Activated T-cell treated with anti-CD3 and anti-CD28 coated beads for 24 hours (primary cell): ENCODE measurements at regions not wholly inside any gene's neighbourhood (a gene's known extent, or its start where the extent isn't known, plus 50 kb on each side); places are given as distances from the start of the nearest gene placed in this dataset.
"Not testable (repeated sequence)": the region's sequence is repeated elsewhere in the genome, so short reads cannot be mapped to it uniquely, and the experiment has no call there.

ENCODE experiments used
- DNase-seq: peaks from one replicate; pipeline ENCODE4 v3.0.0-alpha.2; 2020; ENCODE audit warnings: low read depth

DNA sequence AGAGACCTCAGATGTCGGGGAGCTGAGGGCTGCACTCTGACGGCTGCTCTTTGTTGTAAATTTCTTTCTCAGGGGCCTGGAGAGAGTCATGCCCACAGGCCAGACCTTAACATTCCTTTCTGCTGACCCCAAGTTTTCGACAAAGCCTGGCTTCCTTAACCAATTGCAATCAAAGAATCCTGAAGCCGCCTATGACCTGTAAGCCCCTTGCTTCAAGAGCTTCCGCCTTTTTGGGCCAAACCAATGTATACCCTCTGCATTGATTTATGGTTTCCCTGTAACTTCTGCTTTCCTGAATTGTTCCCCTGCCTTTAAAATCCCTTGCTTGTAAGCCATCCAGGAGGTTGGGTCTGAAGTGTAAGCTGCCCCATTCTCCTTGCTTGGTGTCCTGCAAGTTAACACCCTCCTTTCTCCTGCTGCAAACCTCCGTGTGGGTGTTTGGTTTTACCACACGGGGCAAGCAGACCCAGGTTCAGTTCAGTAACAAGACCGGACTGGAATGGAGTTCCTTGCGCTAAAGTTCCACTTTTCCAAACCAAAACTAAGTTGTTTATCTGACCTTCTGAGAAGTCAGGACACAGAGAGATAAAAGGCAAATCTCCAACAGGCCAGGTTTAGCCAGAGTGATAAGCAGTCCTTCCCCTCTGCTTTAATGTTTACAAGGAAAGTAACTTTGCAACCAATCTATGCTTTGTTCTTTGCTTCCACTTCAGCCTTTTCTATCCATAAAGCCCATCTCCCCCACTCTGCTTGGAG, 141.6 kb downstream of the KCNJ12 start:
- DNase-seq = no peak

DNA sequence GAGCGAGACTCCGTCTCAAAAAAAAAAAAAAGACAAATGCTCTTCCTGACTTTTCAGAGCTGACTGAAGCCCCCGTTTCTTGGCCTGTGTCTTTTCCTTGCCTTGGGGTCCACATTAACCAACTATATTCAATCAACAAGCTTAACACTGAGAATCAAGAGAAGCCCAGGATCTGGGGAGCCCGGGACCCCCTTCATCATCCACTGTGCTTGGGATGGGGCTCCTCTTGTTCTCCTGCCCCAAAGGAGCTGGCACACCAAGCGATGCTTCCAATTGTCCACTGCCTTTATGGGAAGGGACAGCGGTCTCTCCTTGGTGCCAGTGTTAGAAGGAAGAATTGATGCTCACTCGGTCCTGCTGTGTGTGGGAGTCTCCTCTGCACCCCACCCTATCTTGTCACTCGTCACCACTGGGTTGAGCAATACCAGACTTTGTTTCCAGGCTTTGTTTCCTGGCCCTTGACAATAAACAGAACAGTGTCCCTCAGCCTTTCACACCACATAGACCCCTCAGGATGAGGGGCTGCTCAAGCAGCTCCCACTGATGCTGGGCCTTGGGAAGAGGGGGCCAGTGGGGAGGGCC, 146.7 kb downstream of the KCNJ12 start:
- DNase-seq = no peak

DNA sequence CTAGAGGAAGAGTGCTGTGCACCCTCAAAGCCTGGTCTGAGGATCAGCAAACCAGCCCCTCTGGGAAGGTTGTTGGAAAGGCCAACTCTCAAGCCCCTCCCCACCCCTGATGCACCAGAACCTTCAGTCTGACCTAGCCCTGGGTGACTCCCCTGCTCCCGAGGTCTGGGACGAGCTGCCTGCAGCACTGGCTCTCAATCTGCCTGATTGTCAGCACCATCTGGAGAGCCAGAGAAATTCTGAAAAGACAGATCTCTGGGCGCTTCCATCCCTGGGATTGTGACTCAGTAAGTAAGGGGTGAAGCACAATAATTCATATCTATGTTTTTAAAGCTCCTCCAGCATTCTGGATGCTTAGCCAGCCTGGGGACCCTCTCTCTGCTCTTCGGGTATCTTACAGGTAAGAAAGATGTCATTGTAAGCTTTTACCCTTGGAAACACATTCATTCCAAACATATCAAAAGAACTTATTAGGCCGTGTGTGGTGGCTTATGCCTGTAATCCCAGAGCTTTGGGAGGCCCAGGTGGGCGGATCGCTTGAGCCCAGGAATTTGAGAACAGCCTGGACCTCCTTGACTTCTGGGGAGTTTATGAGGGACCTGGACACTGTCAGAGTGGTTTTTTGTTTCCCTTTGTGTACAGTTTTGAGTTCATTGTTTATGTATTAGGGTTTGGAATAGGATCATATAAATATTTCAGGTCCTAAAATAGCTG, 147.5 kb downstream of the KCNJ12 start:
- no peak for DNase-seq

DNA sequence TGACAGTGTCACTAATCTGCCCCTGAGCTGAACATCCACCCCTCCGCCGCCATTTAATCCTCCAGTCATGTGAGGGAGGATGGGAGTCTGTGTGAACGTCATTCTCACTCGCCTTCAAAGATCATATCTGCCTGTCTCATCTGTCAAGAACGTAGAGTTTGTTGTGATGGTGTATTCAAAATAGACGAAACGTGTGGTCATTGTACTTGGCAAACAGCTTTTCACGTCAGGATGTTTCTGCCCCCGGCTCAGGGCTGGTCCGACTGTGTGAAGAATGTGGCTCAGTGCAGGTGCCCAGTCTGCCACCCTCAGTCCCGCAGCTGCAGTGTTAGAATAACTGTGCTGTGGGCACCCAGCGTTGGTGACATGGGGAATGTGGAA, 148.0 kb downstream of the KCNJ12 start:
- DNase-seq = no peak

DNA sequence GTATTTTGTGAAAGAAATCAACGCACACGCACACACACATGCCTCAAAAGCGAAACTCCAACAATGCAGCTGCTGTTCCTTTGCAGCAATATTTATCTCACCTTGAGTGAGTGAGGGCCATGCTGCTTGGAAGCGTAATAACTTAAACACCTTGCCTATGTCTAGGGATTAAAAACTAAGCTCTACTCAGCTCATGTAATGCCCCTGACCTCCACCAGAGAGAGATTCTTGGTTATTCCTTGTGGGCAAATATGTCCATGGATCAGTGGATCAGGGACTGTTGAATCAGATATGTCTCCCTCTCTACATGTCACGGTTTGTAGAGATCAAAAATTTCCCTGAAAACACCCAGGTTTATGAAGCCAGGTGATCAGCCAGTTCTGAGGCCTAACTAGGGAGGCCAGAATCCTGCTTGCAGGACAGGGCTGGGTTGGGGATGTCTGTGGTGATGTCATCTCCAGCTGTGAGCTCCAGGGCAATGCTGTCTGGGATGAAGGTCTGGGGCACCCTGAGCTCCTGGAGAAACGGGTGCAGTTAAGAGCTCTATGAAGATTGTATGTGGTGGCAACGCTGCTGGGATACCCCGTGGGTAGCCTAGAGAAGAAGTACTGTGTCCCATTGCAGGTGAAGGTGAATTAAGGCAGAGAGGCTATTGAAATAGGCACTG, 149.4 kb downstream of the KCNJ12 start:
- no peak for DNase-seq

DNA sequence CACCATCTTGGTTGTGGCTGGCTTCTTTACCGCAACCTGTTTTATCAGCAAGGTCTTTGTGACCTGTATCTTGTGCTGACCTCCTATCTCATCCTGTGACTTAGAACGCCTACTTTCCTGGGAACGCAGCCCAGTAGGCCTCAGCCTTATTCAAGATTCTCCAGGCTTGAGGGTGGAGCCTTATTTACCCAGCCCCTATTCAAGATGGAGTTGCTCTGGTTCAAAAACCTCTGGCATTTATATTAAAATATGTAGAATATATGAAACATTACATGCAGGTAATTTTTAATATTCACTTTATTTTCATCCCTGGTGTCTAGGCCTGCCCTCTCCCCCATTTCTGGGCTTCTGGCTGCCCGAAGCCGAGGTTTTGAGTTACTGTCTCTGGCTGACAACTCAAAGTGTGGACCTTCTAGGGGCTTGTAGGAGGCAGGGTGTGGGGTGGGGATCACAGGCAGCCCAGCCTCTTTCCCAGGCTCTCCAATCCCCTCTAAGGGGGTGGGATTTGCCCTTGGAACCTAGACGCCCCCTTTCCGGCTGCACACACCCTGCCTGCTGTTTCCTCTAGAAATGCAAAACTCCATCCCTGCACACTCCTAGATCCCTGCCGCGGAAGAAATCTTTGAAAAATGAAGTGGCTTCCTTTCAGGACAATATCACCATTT, 152.0 kb downstream of the KCNJ12 start:
- no peak for DNase-seq

DNA sequence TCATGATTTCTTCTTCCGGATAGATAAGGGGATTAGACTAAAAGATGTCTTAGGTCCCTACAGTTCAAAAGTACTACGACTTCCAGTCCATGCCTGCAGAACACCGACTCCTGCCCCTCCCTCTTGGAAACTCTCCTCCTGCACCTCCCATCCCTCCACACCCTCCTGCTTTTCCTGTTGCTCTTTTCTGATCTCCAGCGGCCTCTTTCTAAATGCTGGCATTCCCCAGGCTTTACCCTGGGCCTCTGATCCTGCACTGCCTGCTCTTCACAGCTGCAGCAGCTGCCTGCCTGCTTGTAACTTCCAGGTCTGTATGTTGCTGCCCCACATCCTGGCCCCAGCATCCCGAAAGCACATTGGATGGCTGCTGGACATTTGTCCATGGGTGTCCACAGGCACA, 154.2 kb downstream of the KCNJ12 start:
- no peak for DNase-seq

DNA sequence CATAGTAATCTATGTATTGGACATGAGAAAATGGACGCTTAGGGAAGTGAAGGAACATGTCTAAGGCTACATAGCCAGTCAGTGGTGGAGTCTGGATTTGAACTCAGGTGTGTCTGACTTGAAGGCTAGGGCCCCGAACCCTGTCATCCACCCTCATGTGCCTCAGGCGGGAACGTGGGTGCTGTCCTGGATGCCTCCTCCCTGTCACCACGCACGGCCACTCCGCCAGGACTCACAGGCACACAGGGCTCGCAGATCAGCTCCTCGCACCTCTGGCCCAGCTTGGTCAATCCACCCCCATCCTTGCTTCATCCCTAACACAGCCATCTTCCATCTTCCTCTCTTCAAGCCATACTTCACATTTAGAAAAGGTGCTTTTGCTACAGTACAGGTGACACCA, 154.7 kb downstream of the KCNJ12 start:
- no peak for DNase-seq

DNA sequence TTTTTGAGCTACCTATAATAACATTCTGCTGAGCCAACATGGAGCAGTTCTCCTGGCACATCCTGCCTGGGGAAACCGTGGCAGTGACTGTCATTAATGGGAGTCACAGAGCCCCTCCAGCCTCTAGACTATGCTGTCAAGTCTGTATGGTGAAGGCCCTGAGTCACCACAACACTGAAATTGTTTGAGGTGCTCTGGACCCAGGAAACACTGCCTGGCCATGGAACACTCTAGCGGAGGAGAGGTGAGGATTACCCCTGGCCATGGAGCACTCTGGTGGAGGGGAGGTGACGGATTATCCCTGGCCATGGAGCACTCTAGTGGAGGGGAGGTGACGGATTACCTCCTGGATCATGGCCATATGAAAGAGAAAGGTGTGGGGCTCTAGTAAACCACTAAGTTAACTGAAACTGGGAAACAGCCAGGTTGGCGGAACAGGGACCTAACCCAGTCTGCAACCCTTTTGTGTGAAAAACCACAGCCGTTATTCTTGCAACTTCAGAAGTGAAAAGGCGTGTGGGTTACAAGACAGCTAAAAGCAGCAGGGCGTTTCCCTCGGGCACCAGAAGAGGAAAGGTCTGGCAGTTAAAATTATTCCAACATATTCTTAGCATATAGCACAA, 156.7 kb downstream of the KCNJ12 start:
- DNase-seq = no peak

DNA sequence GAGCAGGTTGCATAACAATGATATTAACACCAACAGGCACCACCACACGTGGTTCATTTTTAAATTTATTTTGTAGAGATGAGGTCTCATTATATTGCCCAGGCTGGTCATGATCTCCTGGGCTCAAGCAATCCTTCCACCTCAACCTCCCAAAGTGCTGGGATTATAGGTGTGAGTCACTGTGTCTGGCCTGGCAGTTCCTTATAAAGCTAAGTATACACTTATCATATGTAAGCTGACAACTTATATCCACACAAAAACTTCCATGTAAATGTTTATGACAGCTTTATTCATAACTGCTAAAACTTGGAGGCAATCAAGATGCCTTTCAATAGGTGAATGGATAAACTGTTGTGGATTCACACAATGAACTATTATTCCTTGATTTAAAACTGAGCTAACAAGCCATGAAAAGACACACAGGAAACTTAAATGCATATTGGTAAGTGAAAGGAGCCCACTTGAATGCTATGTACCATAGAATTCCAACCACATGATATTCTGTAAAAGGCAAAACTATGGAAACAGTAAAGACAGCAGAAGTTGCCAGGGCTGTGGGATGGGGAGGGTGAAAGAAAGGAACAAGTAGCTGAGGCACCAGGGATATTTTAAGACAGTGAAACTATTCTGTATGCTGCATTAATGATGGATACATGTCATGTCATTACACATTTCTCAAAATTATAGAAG, 156.5 kb upstream of the KCNJ18 start:
- DNase-seq = no peak

DNA sequence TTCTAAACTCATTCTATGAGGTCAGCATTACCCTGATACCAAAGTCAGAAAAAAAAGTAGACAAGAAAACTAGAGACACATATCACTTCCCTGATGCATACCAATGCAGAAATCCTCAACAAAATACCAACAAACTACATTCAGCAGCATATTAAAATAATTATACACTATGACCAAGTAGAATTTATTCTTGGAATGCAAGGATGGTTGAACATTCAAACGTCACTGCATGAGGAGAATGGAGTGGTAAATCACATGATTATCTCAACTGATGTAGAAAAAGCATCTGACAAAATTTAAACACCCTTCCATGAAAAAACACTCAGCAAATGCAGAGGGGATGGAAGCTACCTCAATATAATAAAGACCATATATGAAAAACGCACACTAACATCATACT, 155.0 kb upstream of the KCNJ18 start:
- DNase-seq = no peak

DNA sequence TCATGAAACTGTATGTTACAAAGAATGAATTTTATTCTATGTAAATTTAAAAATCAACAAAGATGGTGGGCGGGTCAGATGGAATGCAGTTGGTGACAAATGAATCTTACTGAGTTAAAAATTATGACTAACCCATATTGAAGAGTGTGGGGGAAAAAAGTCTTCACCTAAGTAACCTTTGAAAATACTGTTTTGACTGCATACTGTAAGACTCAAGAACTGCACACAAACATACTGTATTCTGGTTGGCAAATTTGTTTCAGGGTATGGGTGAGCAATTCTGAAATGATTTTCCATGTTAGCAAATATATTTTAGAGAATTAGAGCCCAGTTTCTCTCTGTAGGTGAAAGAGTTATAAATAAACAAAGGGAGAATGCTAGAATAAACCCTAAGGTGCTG, 153.7 kb upstream of the KCNJ18 start:
- DNase-seq = no peak

DNA sequence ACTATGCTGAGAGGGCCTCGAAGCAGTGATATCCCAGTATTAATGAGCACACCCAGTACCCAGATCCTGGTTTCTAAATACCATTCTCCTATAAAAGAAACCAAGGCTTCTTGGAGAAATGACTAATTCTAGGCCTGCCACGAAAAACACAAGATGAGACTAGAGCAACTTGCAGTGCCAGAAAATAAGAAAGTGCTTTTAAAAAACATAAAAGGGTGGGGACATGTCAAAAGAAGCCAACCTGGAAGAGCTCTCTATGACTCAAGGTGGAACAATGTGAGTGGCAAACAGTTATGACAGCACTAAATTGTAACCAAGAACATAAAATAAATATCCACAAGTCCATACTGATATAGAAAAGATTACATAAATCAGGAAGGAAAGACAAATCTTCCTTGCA, 153.2 kb upstream of the KCNJ18 start:
- no peak for DNase-seq

DNA sequence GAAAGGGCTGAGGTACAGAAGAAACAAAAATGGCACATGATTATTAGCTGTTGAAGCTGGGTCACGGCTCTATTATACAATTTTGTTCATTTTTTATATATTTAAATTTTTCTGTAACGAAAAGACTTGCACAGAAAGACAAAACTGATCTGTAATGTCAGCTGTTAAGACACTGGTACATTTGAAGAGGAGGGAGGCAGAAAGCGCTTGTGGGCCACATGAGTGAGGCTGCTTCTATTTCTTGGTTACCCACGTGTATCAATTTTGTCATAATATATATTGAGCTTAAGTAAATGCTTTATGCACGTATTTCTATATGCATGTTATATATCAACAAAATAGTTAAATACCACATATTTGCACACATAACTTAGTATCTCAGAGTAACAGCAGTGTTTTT, 151.8 kb upstream of the KCNJ18 start:
- no peak for DNase-seq

DNA sequence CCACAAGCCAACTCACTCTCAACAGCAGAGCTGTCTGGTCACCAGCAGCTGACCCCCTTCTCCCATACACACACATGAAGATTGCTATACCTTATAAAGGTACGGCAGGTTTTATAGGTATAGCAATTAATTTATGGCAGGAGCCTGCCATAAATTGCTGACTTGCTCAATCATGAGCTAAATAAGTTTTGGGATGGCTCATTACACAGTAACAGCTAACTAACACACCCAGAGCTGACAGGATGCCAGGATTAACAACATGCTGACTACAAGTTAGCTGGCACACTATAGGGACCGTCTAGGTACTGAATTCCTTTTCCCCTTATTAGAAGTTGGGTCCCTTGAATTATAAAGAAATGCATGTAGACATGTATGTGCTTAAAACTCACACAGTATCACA, 150.3 kb upstream of the KCNJ18 start:
- no peak for DNase-seq

DNA sequence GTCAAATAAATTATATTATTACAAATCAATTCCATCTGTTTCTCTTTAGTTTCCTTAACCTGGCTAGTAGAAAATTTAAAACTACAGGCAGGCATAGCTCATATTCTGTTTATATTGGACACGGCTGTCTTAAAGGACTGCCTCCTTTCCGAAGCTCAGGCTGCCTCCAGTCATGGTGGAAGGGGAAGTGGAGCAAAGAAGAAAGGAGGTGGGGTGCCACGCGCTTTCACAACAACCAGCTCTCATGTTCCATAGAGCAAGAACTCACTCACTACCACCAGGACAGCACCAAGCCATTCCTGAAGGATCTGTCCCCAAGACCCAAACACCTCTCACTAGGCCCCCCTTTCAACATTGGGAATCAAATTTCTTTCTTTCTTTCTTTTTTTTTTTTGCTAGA, 149.3 kb upstream of the KCNJ18 start:
- no peak for DNase-seq

DNA sequence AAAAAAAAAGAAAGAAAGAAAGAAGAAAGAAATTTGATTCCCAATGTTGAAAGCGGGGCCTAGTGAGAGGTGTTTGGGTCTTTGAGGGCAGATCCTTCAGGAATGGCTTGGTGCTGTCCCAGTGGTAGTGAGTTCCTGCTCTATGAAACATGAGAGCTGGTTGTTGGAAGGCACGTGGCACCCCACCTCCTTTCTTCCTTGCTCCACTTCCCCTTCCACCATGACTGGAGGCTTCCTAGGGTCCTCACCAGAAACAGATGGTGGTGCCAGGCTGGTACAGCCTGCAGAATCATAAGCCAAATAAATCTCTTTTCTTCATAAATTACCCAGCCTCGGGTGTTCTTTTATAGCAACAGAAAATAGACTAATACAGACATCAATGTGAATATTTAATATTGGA, 147.3 kb upstream of the KCNJ18 start:
- DNase-seq = no peak

DNA sequence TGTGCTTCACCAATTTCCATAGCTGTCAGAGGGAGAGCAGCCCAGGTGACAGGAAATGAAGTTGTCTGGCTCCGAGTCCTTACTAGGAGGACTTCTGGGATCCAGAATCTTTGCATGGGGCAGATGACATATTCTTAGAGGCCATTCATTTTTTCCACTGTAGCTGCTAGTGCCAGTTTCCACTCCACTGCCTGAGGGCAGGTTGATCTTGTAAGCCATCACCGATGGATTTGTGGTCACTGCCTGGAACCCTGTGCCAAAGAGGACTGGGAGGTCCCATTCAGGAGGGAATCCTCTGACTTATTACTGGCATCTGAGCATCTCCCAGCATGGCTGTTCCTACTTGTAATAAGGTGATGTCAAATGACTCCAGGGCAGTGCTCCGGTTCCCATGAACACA, 144.1 kb upstream of the KCNJ18 start:
- no peak for DNase-seq

DNA sequence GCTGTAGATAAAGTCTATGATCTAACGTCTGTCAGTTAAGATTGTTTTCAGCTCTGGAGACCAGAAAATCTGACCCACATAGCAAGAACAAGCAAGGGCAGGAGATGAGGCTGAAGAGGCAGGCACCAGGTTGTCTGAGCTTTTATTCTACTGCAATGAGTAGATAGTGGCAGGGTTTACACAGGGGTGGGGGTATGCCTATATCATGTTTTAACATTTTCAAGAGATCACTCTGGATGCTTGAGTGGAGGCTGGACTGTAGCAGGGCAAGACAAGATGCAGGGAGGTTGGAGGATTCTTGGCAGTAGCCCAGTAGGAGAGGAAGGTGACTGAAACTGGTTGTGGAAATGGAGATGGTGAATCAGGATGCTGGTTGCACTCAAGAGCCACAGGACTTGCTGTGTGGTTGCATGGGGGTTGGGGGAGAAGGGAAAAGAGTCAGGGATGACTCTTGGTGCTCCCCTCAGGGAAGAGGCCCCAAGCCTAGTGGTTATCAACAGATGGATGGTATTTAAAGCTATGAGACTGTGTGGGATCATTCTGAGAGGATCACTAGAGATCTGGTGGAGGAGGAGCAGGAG, 143.1 kb upstream of the KCNJ18 start:
- DNase-seq = peak; percentile 11

DNA sequence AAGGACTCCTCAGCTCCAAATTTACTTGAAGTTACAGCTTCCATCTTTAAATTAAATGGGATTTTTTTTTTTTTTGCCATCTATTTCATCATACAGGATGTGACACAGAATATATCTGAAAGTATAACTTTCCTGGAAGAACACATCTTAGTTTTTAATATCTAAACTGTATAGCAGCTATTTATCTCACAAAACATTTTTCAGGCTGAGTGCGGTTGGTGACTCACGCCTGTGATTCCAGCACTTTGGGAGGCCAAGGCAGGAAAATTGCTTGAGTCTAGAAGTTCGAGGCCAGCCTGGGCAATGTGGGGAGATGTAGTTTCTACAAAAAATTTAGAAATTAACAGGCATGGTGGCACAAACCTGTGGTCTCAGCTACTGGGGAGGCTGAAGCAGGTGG, 142.3 kb upstream of the KCNJ18 start:
- DNase-seq = not testable (repeated sequence)
